ENCODE measurements at regions not wholly inside any gene's neighbourhood (a gene's known extent, or its start where the extent isn't known, plus 50 kb on each side); places are given as distances from the start of the nearest gene placed in this dataset.

- no peak for DNase-seq (ENCODE audit: low read depth)
- no peak overlapping the region for H3K4me3 ChIP-seq (ENCODE audit: low read length)
- TF ChIP-seq CTCF (conservative IDR thresholded peaks at IDR 0.05; ENCODE audit: low read length), result no peak
Observed at GRCh38 chr6:125365230-125365629, 63.5 kb upstream of the HDDC2 start.

GRCh38 chr6:125367036-125367782, 65.4 kb upstream of the HDDC2 start:
- no peak for TF ChIP-seq CTCF (conservative IDR thresholded peaks at IDR 0.05; ENCODE audit: low read length)
- no peak overlapping the region for H3K4me3 ChIP-seq (ENCODE audit: low read length)
- no peak for DNase-seq (ENCODE audit: low read depth)

GRCh38 chr6:125370343-125370742, 68.6 kb upstream of the HDDC2 start:
- no peak overlapping the region for H3K4me3 ChIP-seq (ENCODE audit: low read length)
- DNase-seq (ENCODE audit: low read depth), result no peak
- TF ChIP-seq CTCF (conservative IDR thresholded peaks at IDR 0.05; ENCODE audit: low read length), result no peak

- no peak for TF ChIP-seq CTCF (conservative IDR thresholded peaks at IDR 0.05; ENCODE audit: low read length)
- no peak overlapping the region for H3K4me3 ChIP-seq (ENCODE audit: low read length)
- DNase-seq (ENCODE audit: low read depth), result no peak
Observed at GRCh38 chr6:125375013-125375412, 73.2 kb upstream of the HDDC2 start.

GRCh38 chr6:125375821-125376220, 74.1 kb upstream of the HDDC2 start:
- TF ChIP-seq CTCF (conservative IDR thresholded peaks at IDR 0.05; ENCODE audit: low read length), result no peak
- H3K4me3 ChIP-seq (ENCODE audit: low read length), result no peak overlapping the region
- DNase-seq (ENCODE audit: low read depth), result peak; percentile 32

- no peak for TF ChIP-seq CTCF (conservative IDR thresholded peaks at IDR 0.05; ENCODE audit: low read length)
- peak; percentile 48 for DNase-seq (ENCODE audit: low read depth)
- no peak overlapping the region for H3K4me3 ChIP-seq (ENCODE audit: low read length)
Observed at GRCh38 chr6:125377621-125378020, 75.9 kb upstream of the HDDC2 start.

- H3K4me3 ChIP-seq (ENCODE audit: low read length), result no peak overlapping the region
- TF ChIP-seq CTCF (conservative IDR thresholded peaks at IDR 0.05; ENCODE audit: low read length), result no peak
- DNase-seq (ENCODE audit: low read depth), result no peak
Observed at GRCh38 chr6:125379174-125379573, 77.4 kb upstream of the HDDC2 start.
